Thyroid gland (tissue), 4 donors: ENCODE measurements at regions not wholly inside any gene's neighbourhood (a gene's known extent, or its start where the extent isn't known, plus 50 kb on each side); places are given as distances from the start of the nearest gene placed in this dataset.

Experiments used
- CTCF ChIP-seq, 6 experiments: fragments of 200-600 bp in 3 of 6; fragments of 450-650 bp in 3 of 6; sonication (generic) in 3 of 6; IDR thresholded peaks; one replicate each; pipeline ENCODE4 v1.5.1; 2016 to 2019; ENCODE audit warnings: antibody characterized with exemption in 6 of 6, mild to moderate bottlenecking in 2 of 6, inconsistent platforms in 1 of 6, moderate library complexity in 1 of 6
- POLR2A ChIP-seq, 2 donors: fragments of 450-650 bp; IDR thresholded peaks; one replicate each; pipeline ENCODE4 v1.6.1; 2017; ENCODE audit warnings: antibody characterized with exemption in 2 of 2, mild to moderate bottlenecking in 2 of 2, moderate library complexity in 1 of 2

- TF ChIP-seq CTCF (IDR thresholded peaks at IDR 0.05) (no peak), POLR2A (IDR thresholded peaks at IDR 0.05) (no peak)
Measured at GRCh38 chr6:97396880-97397279, 113.9 kb upstream of the MMS22L start.
